Right renal cortex interstitium (tissue), 3 donors: ENCODE measurements at regions not wholly inside any gene's neighbourhood (a gene's known extent, or its start where the extent isn't known, plus 50 kb on each side); places are given as distances from the start of the nearest gene placed in this dataset.

Source experiments
- DNase-seq, 3 donors: peaks; one replicate each; pipeline ENCODE4 v3.0.0-alpha.2; 2013; ENCODE audit warnings: low read depth in 3 of 3, low spot score in 2 of 3

DNA sequence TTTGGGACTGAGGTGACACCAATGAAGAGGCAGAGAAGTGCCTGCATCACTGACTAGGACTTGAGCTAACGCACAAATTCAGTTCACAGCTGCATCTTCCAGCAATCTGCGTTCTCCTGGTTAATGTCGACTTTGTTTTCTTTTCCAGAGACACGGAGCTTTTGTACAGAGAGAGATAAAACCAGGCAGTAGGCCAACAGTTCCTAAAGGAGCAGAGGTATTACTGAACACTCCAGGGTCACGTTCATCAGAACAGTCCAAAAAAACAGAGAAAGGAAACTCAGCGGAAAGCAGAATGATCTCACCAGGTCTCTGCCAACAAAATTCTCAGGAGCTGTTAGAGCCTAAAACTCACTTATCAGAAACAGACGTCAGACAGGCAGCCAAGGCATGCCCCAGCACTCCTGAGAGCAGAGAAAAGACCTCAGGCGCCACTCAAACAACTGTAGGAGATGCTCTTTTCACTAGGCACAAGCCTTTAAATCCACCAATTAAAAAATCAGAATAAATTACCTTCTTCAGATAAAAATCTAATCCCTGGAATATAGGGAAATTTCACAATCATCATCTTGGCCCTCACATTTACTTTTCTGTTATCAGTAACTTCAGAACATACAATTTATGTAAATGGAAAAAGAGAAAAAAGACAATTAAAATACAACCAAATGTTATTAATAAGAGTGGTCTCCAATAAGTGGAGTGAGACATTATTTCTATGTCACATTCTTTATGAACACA is 95.9 kb upstream of the SPTBN1 start:
- peak in 1 of 3 donors; percentile 18 for DNase-seq

DNA sequence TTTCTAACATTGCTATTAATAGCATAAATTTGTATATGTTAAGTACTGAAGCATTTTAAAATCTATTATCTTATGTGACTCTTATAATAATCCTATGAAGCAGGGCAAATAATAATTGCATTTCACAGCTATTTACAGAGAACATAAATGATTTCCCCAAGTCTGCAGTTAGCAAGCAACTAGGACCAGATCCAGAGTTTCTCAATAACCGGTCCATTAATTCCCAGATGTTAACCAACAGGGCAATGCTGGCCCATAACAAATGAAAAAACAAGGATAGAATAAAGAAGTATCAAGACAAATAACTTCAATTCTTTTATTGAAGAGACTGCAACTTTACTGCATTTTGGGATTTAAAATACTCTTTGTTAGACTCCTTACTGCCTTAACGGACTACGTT is 91.7 kb upstream of the SPTBN1 start:
- DNase-seq, result no peak

DNA sequence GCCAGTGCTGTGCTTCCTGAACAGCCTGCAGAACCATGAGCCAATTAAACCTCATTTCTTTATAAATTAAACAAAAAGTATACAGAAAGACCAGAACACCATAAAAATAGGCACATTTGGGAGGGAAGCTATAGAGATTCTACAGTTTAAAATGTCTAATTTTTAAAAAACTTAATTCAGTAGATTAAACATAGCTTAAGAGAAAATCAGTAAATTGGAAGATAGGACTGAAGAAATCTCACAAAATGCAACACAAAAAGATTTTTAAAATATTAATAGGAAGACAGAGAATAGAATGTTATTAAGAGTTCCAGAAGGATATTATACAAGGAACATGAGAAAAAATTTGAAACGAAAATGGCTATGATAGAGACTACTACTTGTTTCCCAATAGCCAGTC is 90.5 kb upstream of the SPTBN1 start:
- no peak for DNase-seq

DNA sequence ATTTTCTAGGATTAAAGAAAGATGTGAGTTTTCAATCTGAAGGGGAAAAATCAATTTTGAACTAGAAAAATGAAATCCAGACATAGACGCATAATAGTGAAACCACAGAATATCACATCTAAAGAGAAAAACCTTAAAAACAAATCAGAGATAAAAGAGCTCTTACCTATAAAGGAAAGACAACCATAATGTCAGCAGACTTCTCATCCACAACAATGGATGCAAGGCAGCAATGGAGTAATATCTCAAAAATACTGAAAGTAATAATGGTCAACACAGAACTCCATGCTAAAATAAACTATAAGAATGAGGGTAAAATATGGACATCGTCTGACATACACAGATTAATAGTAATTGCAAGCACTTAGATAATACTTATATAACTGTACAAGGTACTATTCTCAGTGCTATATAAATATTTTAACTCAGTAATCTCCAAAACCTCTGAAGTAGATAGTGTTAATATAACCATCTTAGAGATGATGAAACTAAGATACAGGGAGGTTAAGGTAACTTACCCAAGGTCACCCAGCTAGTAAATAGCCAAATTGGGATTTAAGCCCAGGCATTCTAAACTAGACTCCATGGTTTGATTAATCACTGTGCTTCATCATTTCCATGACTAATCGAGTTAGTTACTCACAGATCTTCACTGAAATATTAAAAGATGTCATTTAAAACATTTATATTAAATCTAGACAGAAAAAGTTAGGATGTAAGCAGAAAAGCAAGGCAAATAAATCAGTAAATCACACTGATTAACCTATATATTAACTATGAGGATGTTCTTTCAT is 89.4 kb upstream of the SPTBN1 start:
- DNase-seq, result no peak

DNA sequence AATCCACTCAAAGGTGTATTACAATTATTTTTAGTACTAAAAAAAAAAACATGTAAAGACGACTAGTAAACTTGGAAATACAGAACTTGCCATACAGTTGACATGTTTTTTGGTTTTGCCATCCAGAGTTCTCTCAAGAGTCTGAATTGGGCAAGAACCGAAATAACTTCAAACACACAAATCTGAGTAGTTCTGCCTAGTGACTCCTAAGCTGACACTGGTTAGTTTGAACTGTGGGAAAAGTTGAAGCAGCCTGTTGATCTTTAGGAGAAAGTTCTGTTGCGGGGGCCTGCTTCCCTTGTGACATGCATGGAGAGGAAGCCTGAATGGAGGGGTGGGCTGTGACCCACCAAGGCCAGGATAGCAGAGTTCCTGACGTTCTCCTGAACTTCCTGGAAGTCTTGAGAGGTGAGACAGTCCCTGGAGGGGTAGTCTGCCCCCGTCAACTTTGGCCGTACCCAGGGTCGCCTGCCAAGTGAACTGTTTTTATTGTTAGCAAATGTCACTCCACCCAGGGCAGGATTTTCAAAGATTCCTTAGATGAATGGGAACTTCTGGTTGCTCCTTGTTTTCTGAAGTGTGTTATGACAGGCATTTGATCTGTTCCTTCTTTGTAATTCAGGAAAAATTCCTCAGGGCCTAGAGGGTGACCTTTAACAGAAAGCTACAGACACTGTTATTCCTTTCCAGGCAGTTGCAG is 85.6 kb upstream of the SPTBN1 start:
- no peak for DNase-seq

DNA sequence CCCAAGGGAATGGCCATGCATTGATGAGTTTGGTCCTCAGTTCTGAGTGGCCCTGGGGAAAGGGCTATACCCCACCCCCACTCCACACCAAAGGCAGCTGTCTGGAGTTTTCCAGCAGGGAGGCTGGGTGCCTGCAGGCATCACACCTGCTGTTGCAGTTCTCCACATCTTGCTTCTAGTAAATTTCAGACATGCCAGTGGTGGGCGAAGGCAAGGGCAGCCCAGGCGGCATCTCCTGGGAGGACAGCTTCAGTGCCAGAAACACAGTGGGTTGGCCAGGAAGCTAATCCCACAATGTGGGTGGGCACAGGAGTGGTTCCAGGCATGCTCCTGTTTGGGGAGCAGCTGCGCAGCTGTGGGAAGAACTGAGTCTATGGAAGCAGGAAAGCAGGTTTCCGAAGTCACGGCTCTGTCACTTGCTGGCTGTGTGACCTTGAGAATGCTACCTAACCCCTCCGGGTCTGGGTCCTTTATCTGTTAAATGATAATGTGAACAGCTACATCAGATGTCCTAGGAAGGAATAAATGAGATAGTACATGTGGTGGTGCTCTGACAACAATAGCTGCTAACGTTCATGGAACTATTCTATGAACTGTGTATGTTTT is 84.6 kb upstream of the SPTBN1 start:
- DNase-seq, result no peak

DNA sequence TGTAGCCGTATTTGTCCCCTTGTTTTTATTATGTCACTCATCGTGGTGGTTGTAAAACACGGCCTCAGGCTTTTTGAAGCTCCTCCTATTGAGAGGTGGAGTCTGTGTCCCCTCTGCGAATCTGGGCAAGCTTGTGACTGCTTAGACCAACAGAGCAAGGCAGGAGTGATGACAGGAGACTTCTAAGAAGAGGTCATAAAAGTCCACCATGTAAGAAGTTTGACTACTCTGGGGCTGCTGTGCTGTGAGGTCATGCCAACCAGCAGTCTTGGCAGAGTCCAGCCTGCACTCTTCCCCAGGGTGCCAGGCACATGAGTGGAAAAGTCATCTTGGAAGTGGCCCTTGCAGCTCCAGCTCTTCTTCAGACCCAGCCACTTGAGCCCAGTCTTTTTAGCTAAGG is 83.8 kb upstream of the SPTBN1 start:
- no peak for DNase-seq

DNA sequence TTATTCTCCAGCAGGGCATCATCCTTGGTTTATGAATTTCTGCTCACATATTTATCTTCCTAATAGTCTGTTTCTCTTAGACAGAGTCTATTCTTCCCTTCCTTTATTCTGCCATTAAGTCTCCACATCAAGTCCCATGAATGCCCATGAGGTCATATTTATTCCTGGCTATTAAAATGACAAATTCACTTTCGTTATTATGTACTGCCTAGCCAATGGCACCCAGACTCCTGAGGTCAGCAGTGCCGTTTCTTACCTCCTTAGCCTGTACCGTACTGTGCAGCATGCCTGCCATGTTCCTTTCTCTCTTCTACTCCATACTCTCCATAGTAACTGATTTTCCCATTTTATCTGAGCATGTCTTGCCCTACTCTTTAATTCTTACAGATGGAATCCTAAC is 82.3 kb upstream of the SPTBN1 start:
- no peak for DNase-seq

DNA sequence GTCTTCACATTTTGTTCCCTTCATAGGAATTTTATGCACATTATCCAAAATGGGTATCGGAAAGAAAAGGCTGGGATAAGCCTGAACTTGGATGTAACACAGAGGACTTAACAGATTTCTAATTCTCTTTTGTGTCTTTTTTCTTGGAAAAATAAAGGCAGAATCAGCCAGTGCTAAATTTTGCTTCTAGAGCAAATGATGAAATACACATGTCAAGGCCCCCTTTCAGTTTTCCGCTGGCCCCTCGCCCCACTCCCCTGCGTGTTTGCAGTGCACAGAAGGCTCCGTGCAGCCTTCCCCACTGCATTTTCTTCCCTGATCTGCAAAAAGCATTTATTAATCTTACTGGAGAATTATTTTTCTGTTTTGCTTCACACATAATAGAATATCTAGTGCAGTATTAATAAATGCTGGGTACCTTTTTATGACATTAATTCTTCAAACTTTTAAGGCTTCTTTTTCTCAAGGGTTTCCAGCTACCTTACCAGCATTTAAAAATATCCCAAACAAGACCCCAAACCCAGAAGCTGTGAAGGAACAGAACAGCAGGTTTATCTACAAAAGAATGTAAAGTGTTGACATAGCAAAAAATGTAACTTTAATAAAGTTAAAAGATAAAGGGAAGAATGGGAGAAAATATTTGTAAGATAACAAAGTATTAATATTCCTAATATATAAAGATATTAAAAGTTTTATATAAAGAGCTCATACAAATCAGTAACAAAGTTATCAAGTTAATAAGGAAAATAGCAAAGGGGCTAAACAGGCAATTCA is 81.3 kb upstream of the SPTBN1 start:
- no peak for DNase-seq

DNA sequence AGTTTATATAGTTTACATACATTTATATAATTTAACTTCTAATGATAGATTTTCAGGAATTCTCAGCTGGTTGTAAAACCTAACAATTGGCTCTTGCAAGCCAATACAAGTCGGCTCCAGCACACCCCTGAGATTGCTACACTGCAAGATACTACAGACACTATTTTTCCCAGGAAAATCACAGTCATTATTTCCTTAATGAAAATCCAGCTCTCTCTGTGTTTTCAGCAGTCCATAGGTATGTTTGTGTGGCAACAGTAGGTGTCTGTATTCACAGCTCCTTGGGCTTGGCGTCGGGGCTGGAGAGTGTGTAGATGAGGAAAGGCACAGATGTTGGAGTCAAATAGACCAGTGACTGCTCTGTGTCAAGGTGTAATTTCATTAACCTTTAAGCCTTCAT is 78.7 kb upstream of the SPTBN1 start:
- no peak for DNase-seq

DNA sequence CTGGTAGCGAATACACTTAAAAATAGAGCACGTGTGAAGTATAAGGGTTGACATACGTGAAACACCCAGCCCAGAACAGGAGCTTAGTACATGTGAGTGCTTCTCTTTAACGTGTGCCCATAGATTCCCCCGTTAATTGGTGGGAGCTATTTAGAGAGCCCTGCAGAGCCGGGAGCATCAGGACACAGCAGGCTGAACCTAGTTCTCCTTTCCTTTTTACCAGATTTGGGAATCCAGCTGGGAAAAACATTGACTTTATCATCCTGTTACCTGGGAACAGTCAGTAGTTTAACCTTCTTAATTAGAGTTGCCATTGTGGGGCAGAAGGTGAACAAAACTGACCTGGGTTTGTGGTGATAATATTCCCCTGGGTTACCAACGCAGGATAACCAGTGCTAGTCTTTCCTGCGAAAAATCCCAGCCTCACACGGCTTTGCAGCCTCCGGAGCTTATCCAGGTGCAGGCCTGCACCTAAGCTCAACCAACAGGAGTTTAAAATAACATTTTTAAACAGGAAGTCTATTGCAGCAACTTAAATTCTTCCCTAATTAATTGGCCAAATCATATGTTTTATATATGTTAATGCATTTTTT is 78.1 kb upstream of the SPTBN1 start:
- no peak for DNase-seq

DNA sequence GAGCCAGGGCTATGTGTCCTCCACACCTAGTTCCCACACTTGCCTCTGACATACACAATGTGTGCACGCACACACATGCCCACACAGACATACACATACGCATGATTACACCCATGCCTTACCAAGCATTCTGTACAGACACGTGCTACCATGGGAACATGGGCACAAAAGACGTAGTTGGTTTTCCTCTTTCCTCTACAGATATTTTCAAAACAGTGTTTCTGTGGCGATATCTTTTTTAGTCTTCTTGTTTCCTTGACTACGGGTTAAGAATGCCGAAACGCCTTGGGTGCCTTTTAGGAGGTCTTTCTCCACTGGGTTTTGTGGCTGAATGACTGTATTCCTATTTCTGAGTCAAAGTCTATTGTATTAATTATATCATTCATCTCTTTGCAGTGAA is 75.5 kb upstream of the SPTBN1 start:
- DNase-seq, result no peak

DNA sequence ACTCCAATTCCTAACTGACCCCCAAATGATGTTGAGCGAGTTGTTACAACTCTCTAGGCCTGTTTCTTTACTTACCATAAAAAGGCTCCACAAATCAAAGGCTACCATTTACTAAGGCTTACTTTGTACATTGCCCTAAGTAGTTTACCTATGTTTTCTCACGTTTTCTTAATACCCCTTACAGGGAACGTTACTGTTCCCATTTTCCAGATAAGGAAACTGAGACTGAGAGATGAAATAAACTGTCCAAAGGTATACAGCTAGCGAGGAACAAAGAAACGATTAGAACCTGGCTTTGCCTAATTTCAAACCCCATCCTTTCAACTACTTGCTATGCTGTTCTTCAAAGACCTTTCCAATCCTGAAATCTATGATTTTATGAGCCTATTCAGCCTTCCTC is 74.8 kb upstream of the SPTBN1 start:
- DNase-seq, result no peak

DNA sequence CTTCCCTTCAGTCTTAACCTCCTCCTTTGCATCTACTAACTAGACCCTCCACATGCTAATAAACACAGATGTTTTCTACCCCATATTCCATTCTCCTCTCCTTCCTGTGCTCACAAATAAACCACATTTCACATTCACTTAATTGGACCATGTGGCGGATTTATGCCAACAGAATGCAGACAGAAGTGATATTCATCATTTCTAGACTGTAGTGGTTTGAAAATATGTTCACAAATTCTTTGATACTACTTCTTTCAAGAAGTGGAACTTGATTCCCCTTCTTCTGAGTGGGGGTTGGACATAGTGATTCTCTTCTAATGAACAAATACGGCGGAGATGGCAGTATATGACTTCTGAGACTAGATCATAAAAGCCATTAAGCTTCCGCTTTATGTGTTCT is 73.5 kb upstream of the SPTBN1 start:
- DNase-seq, result no peak

DNA sequence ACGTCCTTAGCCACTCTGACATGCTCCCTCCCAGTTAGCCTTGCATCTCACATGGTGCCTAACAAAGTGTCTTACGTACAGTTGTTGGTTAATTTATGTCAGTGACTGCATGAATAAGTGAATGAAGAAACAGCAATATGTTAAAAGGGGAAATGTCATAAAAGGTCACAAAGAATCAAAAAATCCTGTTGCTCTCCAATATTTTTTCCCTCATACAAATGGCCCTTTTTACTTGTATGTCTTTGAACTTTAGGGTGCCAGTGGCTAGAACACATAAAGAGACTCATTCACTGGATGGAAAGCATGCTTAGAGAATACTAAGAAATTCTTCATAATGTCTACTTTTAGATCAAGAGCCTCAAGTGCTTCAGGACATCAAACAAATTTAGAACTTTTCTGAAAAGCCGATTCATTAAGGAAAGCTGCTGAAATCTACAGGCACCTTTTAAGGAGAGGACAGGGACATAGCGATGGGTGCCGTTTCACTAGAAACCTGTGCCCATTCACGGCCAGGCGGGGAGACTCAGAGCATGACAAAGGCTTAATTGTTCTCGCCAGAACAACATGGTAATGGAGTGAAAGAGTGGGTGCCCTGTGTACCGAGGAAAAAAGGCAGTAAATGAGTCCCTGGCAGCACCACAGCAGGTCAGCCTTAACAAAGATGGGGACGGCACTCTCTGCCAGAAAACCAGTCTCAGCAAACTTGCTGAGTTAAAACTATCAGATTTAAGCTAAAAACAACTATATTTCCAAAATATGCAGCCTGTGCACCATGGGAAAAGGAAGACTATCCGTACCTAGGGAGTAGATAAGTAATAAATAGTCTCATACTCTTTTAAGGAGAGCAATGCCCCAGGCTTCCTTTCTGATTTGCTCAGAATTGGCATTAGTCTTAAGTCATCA is 71.6 kb upstream of the SPTBN1 start:
- no peak for DNase-seq

DNA sequence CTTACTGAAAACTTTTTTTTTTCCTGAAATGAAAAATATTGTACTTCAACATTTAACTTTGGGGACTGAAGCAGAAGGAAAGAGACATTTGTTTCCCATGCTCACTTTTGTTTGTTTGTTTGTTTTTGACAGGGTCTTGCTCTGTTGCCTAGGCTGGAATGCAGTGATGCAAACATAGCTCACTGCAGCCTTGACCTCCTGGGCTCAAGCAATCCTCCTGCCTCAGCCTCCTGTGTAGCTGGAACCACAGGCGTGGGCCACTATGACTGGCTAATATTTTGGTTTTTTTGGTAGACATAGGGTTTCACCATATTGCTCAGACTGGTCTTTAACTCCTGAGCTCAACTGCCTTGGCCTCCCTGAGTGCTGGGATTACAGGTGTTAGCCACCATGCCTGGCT is 70.9 kb upstream of the SPTBN1 start:
- no peak for DNase-seq

DNA sequence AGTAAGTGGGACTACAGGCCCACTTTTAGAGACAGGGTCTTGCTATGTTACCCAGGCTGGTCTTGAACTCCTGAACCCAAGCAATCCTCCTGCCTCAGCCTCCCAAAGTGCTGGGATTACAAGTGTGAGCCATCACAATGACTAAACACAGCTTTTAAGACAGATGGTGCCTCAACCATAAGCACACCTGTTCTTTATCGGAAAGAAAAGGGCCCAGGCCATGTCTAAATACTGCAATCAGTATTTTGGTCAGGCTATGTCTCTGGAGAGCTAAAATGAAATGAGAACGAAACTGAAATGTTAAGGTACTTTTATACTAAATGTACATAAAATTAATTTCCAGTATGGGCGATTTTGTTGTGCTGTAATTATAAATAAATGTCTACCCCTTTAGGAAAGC is 69.5 kb upstream of the SPTBN1 start:
- no peak for DNase-seq

DNA sequence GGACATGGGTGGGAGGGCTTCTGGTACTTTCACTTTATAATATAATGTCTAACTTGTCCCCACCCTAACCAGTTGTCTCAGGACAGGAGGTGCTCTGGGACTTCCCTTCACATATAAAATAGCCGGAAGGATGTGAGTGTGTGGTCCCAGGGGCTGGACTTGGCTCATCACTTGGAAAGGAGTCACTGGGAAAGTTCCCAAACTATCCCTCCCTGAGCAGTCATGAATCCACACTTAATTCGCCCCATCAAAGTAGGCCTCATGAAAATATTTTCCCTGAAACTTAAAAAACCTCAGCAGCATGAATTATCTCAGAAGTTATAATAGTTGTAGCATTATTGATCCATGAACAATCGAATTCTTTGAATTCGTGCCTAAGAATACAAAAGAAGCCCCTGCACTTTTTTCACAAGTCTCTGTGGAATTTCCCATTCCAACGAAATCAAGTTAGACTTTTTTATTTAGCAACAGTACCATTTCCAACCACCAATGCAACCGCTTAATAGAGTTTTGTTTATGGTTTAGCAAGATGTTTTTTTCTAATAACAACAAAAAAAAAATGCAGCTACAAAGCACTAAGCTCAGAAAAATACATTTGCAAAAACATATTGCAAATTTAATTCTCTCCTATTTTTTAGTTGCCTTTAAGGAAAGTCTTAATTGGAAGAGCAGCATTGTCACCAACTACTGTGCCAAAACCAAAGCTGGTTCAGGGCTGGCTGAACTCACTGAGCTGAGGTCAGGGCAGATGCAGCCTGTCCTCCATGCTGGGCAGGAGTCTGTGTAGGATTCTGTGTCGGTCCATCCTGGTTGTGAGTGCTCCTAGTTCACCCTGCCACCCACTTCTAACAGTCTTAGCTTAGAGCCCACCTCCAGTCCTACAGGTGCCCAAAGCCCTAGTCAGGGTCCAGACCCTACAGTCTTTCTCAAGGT is 68.8 kb upstream of the SPTBN1 start:
- DNase-seq, result no peak
